HG02970 (cell line): ENCODE measurements at regions not wholly inside any gene's neighbourhood (a gene's known extent, or its start where the extent isn't known, plus 50 kb on each side); places are given as distances from the start of the nearest gene placed in this dataset.

Source experiments
- ATAC-seq: cut with Tn5 transposase; IDR thresholded peaks from one replicate; pipeline ENCODE4 v1.9.1; 2021; ENCODE audit warnings: mild to moderate bottlenecking, moderate library complexity, moderate number of reproducible peaks; ENCODE audit not compliant: unreplicated experiment, low FRiP score

DNA sequence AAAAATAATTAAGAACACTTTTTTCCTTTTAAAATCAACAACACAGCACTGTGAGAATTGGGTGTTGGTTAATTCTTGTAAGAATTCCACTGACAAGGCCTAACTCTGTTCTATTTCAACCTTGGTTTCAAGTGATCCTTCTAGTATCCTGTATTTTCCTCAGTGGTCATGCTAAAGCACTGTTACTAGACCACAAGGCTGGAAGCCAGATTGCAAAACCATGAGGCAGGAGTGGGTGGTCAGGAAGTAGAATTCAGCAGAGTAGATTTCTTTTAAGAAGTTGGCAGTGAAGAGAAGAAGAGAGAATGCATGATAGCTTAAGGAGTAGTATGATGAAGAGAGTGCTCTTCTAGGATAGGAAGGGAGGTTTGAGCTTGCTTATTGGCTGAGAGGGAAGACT is 71.6 kb upstream of the LEF1 start:
- ATAC-seq: no peak

DNA sequence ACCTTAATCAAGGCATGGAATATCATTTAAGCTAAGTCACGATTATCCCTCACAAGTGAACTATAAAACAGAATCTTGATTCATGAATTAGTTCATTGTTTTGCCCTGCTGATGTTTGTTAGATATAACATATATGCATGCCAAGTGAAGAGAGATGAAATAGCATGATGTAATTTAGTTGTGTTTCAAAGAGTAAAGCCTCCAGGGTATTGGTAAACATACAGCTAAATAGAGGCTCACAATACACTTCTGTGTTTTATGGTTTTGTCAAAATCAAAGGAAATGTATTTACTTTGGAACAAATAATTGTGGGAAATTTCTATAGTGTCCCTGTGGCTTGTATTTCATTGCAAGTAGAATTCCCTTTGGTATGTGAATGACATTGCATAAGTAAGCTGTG is 69.0 kb upstream of the LEF1 start:
- no peak for ATAC-seq

- no peak for ATAC-seq
These were observed 67.5 kb upstream of the LEF1 start for GRCh38 chr4:108236264-108236663.

- no peak for ATAC-seq
These were observed 59.2 kb upstream of the LEF1 start for GRCh38 chr4:108227923-108228322.

DNA sequence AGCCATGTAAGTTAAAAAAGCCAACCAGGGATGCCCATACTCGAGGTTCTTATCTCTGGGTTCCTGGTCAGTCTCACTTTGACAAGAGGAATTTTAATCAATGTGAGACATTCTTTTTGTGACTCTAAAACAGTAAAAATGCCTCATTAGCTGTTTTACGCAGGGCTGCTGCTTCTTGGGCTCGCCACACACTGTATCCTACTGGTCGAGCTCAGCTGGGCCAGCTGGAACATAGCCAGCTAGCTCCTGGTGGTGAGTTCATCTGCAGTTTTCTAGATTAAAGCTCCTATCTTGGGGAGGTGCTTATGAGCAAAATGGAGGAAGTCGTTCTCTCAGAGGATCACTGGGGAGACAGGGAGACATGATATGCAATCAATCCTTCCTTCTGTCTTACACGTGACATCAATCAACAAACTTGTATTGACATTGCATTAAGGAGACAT is 55.9 kb upstream of the LEF1 start:
- no peak for ATAC-seq

GRCh38 chr4:108223313-108223712 is 54.6 kb upstream of the LEF1 start:
- no peak for ATAC-seq

DNA sequence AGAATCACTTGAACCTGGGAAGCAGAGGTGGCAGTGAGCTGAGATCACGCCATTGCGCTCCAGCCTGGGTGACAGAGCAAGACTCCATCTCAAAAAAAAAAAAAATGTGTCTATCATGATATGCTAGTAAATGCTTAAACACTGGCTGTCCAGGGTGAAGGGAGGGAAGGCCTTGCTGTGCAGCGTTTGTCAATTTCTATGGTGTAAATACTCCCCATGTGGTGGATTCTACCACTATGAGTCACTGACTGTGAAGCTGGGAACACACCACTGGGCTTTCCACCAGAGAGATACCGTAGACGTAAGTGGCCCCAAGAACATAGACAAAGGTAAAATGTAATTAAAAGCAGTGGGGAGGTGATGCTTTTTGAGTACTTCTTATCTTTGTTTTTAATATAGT is 51.3 kb upstream of the LEF1 start:
- ATAC-seq: no peak
